ENCODE measurements at regions not wholly inside any gene's neighbourhood (a gene's known extent, or its start where the extent isn't known, plus 50 kb on each side); places are given as distances from the start of the nearest gene placed in this dataset.

DNA sequence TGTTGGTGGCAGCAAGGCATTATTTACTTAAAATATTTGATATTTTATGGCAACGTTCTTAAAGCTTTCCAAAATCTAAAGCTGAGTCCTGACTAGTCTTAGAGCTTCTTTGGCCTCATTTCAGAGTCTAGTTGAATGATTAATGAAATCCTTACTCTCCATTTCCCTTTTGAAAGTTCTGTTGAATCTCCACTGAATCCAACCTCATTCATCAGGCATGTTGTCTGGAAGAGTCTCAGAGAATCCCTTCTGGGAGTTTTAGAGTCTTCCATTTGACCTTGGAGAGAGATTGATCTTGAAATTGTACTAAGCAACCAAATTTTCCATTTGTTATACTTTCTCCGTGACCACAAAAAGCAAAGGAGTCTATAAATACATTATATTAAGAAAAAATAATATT lies 198.5 kb upstream of the TMEM196 start:
- Mint-ChIP-seq H3K4me3 (no peak overlapping the region), H3K36me3 (ENCODE audit: low read depth) (no peaks in the 10 kb centered on the region), H3K27ac (no peak overlapping the region), H3K9me3 (no peaks in the 10 kb centered on the region), H3K4me1 (ENCODE audit: low read depth) (no peaks in the 10 kb centered on the region), H3K27me3 (no peaks in the 10 kb centered on the region)
- Histone ChIP-seq H3K27ac (ENCODE audit: low read depth in 1 of 2, low read length in 2 of 2) (no peak overlapping the region), H3K4me1 (ENCODE audit: insufficient read depth, low read length) (no peaks in the 10 kb centered on the region), H3K4me3 (ENCODE audit: low read length) (no peak overlapping the region), H3K36me3 (ENCODE audit: insufficient read depth, low read length) (no peaks in the 10 kb centered on the region), H3K9me3 (ENCODE audit: control insufficient read depth in 1 of 2, insufficient read depth in 1 of 2, low read length in 2 of 2) (peaks cover 0 to 5% of the 10 kb centered on the region in 2 experiments), H3K27me3 (ENCODE audit: control insufficient read depth in 1 of 2, insufficient read depth in 2 of 2, low read length in 2 of 2) (no peaks in the 10 kb centered on the region)
- DNase-seq: no peak
- POLR2A ChIA-PET: no interaction called here
- TF ChIP-seq, protein P1, sequence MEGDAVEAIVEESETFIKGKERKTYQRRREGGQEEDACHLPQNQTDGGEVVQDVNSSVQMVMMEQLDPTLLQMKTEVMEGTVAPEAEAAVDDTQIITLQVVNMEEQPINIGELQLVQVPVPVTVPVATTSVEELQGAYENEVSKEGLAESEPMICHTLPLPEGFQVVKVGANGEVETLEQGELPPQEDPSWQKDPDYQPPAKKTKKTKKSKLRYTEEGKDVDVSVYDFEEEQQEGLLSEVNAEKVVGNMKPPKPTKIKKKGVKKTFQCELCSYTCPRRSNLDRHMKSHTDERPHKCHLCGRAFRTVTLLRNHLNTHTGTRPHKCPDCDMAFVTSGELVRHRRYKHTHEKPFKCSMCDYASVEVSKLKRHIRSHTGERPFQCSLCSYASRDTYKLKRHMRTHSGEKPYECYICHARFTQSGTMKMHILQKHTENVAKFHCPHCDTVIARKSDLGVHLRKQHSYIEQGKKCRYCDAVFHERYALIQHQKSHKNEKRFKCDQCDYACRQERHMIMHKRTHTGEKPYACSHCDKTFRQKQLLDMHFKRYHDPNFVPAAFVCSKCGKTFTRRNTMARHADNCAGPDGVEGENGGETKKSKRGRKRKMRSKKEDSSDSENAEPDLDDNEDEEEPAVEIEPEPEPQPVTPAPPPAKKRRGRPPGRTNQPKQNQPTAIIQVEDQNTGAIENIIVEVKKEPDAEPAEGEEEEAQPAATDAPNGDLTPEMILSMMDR (IDR thresholded peaks at IDR 0.05): no peak
- intact Hi-C loops (cut with DNase I, micrococcal nuclease): no loop called here
- ATAC-seq (ENCODE audit: poor library complexity): no peak
- CTCF ChIA-PET: no interaction called here

DNA sequence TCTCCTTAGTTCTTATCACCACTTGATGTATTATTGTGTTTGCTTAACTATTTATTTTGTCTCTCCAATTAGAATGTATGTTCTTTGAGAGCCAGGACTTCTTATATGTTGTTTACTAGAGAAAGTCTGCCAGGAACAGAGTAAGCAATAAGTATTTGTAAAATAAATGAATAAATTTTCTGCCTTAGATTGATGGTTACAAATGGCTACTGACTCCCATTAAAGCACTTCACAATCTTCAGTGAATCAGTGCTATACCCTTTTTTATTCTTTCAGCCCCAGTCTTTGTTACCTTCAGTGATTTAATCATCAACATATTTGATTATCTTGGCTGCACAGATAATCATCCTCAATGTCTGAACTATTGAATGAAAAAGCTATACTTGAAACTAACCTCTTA lies 197.1 kb upstream of the TMEM196 start:
- no peaks in the 10 kb centered on the region for H3K36me3 Mint-ChIP-seq (ENCODE audit: low read depth)
- H3K27ac ChIP-seq (ENCODE audit: low read depth in 1 of 2, low read length in 2 of 2): no peak overlapping the region
- intact Hi-C loops (cut with DNase I, micrococcal nuclease): no loop called here
- H3K27me3 Mint-ChIP-seq: no peaks in the 10 kb centered on the region
- peaks cover 0 to 5% of the 10 kb centered on the region in 2 experiments for H3K9me3 ChIP-seq (ENCODE audit: control insufficient read depth in 1 of 2, insufficient read depth in 1 of 2, low read length in 2 of 2)
- H3K4me3 ChIP-seq (ENCODE audit: low read length): no peak overlapping the region
- H3K27me3 ChIP-seq (ENCODE audit: control insufficient read depth in 1 of 2, insufficient read depth in 2 of 2, low read length in 2 of 2): no peaks in the 10 kb centered on the region
- ATAC-seq (ENCODE audit: poor library complexity): no peak
- no peaks in the 10 kb centered on the region for H3K36me3 ChIP-seq (ENCODE audit: insufficient read depth, low read length)
- CTCF ChIA-PET: no interaction called here
- H3K9me3 Mint-ChIP-seq: no peaks in the 10 kb centered on the region
- no peaks in the 10 kb centered on the region for H3K4me1 Mint-ChIP-seq (ENCODE audit: low read depth)
- DNase-seq: no peak
- no peak overlapping the region for H3K27ac Mint-ChIP-seq
- no peaks in the 10 kb centered on the region for H3K4me1 ChIP-seq (ENCODE audit: insufficient read depth, low read length)
- no peak overlapping the region for H3K4me3 Mint-ChIP-seq
- TF ChIP-seq, protein P1 (IDR thresholded peaks at IDR 0.05): no peak
- POLR2A ChIA-PET: no interaction called here

DNA sequence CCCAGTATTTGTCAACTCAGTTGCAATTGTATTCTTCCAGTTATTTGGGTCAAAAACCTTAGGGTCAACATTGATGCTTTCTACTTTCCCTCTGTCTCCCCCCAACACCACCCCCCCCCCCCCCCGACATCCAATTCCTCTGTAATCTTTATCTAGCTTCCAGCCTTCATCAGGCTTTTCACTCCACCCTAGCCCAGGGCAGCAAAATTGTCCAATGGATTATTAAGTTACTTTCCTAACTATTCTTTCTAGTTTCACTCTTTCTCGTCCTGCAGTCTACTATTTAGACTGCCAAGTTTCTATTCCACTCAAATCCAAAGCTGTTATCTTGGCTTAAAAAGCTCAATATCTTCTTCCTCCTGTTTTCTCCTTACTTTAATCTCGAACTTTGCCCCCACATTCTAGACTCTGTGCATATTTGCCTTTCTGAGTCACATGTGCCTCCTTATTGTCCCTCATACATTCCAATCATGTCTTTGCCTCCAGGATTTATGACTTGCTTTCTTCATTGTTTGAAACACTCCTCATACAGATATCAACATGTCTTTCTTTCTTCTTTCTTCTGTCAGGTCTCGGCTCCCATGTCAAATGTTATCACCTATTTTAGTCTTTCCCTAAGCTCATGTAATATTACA lies 196.6 kb upstream of the TMEM196 start:
- TF ChIP-seq, protein P1 (IDR thresholded peaks at IDR 0.05): no peak
- Histone ChIP-seq H3K27me3 (ENCODE audit: control insufficient read depth in 1 of 2, insufficient read depth in 2 of 2, low read length in 2 of 2) (no peaks in the 10 kb centered on the region), H3K4me1 (ENCODE audit: insufficient read depth, low read length) (no peaks in the 10 kb centered on the region), H3K9me3 (ENCODE audit: control insufficient read depth in 1 of 2, insufficient read depth in 1 of 2, low read length in 2 of 2) (peaks cover 0 to 5% of the 10 kb centered on the region in 2 experiments), H3K36me3 (ENCODE audit: insufficient read depth, low read length) (no peaks in the 10 kb centered on the region), H3K4me3 (ENCODE audit: low read length) (no peak overlapping the region), H3K27ac (ENCODE audit: low read depth in 1 of 2, low read length in 2 of 2) (no peak overlapping the region)
- Mint-ChIP-seq H3K4me1 (ENCODE audit: low read depth) (no peaks in the 10 kb centered on the region), H3K9me3 (no peaks in the 10 kb centered on the region), H3K36me3 (ENCODE audit: low read depth) (no peaks in the 10 kb centered on the region), H3K27me3 (no peaks in the 10 kb centered on the region), H3K4me3 (no peak overlapping the region), H3K27ac (no peak overlapping the region)
- no peak for ATAC-seq (ENCODE audit: poor library complexity)
- DNase-seq: no peak
- ChIA-PET POLR2A (no interaction called here), CTCF (no interaction called here)
- intact Hi-C loops (cut with DNase I, micrococcal nuclease): no loop called here

All from CD4-positive, alpha-beta T cell (primary cell).